HG03095 (cell line): ENCODE measurements at regions not wholly inside any gene's neighbourhood (a gene's known extent, or its start where the extent isn't known, plus 50 kb on each side); places are given as distances from the start of the nearest gene placed in this dataset.

Source experiments
- ATAC-seq: cut with Tn5 transposase; IDR thresholded peaks from one replicate; pipeline ENCODE4 v1.9.1; 2021; ENCODE audit warnings: moderate library complexity; ENCODE audit not compliant: unreplicated experiment

DNA sequence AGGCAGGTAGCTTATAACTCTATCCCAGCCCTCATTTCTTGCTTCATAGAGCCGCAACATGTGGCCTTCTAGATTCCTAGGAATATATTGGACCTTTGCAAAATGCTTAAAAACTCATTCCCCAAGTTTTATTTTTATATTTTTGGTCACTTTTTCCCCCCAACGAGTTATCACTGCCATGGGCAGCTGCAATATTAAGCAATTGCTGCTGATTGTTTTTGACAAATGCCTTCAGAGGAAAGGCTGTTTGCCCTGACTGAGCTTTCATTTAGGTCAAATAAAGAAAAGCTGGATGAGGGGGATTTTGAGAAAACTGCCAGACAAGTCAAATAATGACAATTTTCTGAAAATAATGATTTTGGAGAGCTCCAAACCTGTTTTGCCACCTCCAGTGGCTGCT is 976.9 kb upstream of the MBL2 start:
- no peak for ATAC-seq

DNA sequence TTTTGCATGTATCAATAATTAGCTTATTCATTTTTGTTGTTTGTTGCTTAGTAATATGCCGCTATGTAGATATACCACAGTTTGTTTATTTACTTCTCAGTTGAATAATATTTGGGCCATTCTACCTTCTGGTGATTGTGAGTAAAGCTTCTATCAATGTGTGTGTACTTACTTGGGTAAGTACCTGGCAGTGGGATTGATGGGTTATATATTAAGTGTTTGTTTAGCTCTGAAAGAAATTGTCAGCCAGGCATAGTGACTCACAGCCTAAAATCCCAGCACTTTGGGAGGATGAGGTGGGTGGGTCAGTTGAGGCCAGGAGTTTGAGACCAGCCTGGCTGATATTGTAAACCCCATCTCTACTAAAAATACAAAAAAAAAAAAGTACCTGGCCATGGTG is 975.7 kb upstream of the MBL2 start:
- no peak for ATAC-seq

GRCh38 chr10:53744746-53745145 is 972.2 kb upstream of the MBL2 start:
- ATAC-seq, result no peak

DNA sequence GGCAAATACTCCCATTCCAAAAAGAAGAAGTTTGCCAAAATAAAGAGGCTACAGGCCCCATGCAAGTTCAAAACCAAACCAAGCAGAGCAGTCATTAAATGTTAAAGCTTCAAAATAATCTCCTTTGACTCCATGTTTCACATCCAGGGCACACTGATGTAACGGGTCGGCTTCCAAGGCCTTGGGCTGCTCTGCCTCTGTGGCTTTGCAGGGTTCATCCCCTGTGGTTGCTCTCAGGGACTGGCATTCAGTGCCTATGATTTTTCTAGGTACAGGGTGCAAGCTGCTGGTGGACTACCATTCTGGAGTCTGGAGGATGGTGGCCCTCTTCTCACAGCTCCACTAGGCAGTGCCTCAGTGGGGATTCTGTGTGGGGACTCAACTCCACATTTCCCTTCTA is 971.6 kb upstream of the MBL2 start:
- ATAC-seq, result no peak

- no peak for ATAC-seq
Measured at GRCh38 chr10:53737132-53737531, 964.5 kb upstream of the MBL2 start.

GRCh38 chr10:53726921-53727320 is 954.3 kb upstream of the MBL2 start:
- ATAC-seq, result no peak

- no peak for ATAC-seq
Measured at GRCh38 chr10:53724581-53724980, 952.0 kb upstream of the MBL2 start.

DNA sequence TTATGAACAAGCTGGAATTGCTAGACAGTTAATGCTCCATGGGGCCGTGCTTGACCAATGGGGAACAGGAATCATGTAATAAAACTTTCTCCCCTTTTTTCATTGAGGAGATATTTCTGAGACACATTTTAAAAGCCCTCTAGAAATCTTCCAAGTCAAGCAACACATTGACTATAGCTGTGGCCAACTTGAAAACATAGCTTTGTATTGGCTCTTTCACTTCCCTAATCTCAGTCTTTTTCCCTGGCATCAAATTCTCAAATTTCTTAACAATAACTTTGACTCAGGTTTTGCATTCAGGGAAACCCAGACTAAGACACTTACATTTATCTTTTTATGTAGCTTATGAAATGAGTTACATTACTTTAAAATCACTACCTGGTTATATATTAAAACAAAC is 947.1 kb upstream of the MBL2 start:
- no peak for ATAC-seq

- no peak for ATAC-seq
Measured at GRCh38 chr10:53716156-53716555, 943.6 kb upstream of the MBL2 start.

- no peak for ATAC-seq
Measured at GRCh38 chr10:53713431-53713830, 940.8 kb upstream of the MBL2 start.

DNA sequence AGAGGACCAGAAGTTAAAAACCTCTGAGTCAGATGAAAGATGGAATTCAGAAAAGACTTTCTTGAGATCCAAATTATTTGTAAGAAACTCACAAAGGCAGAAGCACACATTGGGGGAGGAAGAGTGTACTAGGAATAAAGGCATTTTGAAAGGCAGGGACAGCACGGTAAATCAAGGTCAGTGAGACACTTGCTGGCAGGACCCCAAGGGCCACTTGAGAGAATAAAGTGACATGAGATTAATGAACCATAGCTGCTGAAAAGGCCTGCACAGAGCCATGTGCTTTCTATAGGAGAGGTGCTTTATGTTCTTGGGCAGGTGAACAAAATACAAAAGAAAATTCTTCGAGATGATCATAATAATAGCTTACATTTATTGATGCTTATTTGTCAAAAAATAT is 929.9 kb upstream of the MBL2 start:
- ATAC-seq, result no peak

- no peak for ATAC-seq
Measured at GRCh38 chr10:53701213-53701612, 928.6 kb upstream of the MBL2 start.

GRCh38 chr10:53700278-53700677 is 927.7 kb upstream of the MBL2 start:
- ATAC-seq, result no peak

DNA sequence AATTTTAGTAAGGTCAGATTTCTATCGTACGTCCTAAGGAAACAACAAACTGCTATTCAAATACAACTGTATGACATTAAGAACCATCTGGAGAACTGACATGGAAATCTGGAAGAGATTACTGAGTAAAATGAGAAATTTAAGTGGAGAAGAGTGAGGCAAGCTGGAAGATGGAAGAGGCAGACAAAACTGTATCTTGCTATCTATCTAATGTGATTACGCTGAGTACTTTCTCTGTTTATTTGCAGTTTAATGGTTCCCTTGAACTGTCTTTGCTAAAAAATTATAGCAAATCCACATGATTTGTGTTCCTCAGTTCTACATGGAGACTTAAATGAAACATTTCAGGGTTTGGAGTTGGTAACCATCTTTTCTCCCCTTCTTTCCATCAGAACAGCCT is 927.1 kb upstream of the MBL2 start:
- ATAC-seq, result no peak

DNA sequence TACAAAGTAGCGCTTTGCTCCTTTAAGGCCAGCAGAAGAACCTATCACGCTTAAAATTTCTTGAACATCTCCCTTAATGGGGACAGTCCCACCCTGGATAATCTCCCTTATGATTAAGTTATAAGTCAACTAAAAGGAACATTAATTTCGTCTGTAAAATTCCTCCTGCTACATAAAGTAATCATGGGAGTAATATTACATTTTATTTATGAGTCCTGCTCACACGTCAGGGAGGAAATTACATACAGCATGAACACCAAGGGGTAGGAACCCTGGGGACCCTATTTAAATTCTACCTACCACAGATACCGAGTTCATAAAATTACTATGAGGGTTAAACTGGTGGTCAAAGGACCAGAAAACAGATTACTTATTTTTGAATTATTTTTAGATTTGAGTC is 926.6 kb upstream of the MBL2 start:
- no peak for ATAC-seq

DNA sequence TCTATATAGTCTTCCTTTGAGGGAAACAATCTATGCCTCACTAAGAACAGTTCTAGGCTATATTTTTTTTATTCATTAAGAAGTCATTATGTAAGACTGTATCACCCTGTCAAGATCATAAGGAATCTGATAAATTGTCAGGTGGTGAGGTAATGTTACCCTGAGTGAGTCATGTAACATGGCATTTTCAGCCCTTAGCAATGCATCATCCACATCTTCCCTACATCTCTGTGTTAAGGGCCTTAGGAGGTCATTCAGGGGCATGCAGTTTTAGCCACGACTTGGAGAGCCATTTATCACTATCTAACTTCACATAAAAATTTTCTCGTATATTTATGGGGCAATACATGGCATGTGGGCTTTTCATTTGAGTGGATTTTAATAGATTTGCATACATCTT is 924.5 kb upstream of the MBL2 start:
- ATAC-seq, result no peak

DNA sequence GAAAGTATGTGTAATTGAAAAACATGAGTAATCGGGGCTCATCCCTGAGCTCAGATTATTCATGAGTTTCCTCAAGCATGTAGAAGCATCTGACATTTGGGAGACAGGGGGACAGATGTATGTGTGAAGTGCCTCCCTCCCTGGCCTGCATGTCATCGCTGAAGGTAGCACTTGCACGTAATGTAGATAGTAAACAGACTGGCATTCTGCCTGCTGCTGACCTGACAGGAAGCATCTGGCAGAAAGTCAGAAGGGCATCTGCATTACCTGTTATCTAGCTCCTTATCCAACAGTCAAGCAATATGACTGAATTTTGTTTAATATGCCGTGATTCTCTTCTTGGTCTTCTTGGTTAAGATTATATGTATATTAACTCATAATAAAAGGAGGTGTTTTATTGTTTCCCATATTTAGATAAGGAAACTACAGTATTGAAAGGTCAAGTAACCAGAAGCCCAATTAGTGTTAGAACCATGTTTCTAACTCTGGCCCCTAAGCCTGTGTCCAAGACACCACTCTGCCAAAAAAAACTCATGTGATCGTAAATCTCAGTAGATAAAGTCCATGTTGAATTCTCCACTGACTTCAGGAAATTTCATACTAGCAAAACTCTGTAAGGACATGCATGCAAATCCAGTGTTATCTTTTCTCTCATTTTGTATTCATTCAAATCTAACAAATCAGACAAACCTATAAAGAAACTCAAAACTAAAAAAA is 918.1 kb upstream of the MBL2 start:
- no peak for ATAC-seq

GRCh38 chr10:53687800-53688199 is 915.2 kb upstream of the MBL2 start:
- no peak for ATAC-seq

DNA sequence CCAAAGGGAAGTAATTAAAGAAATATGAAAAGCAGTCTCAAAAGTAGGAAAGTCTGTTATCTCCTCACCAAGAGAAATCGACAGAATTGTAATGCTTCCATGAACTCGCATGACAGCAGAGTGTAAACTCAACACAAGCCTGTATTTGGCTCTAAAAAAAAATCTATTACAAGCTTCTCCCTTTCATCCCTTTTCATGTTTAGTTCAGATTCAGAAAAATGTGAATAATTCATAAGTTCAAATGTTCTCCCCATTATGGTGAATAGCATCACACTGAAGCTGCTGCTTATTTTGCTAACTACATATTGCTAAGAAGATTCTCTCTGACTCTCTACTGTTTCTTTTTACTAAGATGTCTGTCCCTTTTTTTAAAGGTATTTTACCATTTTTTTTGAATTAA is 910.3 kb upstream of the MBL2 start:
- no peak for ATAC-seq

DNA sequence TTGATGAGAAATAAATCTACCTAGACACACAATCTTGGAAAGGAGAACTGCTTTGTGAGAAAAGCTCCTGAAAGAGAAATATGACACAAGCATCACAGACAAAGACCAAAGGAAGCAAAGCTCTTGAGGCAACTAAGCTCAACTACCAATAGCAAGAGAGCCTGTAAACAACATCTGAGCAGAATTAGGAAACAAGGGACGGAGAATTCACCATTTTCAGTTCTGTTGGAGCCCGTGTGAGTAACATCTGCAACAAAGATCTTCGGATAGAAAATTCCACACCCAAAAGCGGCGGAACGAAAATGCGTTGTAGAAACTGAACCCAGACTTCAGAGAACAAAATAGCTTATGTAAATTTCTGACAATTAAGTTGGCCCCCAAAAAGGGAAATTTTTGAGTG is 909.9 kb upstream of the MBL2 start:
- ATAC-seq, result no peak

GRCh38 chr10:53679666-53680065 is 907.1 kb upstream of the MBL2 start:
- no peak for ATAC-seq

DNA sequence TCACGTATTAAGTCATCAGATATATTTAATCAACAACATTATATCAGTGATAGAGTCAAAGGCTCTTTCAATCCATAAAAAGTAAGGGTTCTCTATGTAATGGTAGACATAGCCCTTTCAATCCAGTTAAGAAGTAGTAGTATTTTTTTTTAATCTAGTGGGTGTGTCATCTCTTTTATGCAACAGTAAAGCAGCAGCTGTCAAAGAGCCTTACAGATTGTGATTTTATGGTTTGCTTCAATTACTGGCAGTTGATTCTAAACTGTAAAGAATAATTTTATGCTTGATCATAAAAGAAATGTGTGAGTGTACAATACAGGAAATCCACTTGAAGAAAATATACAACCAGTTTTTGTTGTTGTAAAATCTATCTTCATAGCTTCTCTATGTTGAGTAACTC is 902.6 kb upstream of the MBL2 start:
- ATAC-seq, result no peak

- no peak for ATAC-seq
Measured at GRCh38 chr10:53667063-53667462, 894.5 kb upstream of the MBL2 start.
